Activated naive CD4-positive, alpha-beta T cell treated with anti-CD3 and anti-CD28 coated beads, Interleukin-2, amount 10 ng/mL, durations not matched to agents 7 days and 5 days (primary cell): ENCODE measurements at regions not wholly inside any gene's neighbourhood (a gene's known extent, or its start where the extent isn't known, plus 50 kb on each side); places are given as distances from the start of the nearest gene placed in this dataset.
"Not testable (repeated sequence)": the region's sequence is repeated elsewhere in the genome, so short reads cannot be mapped to it uniquely, and the experiment has no call there.

Experiments
- CTCF ChIA-PET: fragments of 350-600 bp; sonication (Branson Sonifier 250); formaldehyde crosslinking; loops from one replicate; lab custom pipeline; 2021; ENCODE audit warnings: antibody characterized with exemption; lab: Charles Lee
- DNase-seq: peaks from one replicate; pipeline ENCODE4 v3.0.0-alpha.2; 2020
- H3K27ac Mint-ChIP-seq: one replicate; pipeline ENCODE4 v1.8.0; 2021; ENCODE audit warnings: mild to moderate bottlenecking, moderate library complexity, mixed read lengths
- H3K27me3 Mint-ChIP-seq: one replicate; pipeline ENCODE4 v1.8.0; 2021; ENCODE audit warnings: mild to moderate bottlenecking, mixed read lengths
- H3K36me3 Mint-ChIP-seq: one replicate; pipeline ENCODE4 v1.8.0; 2021; ENCODE audit warnings: mixed read lengths
- H3K4me1 Mint-ChIP-seq: one replicate; pipeline ENCODE4 v1.8.0; 2021; ENCODE audit warnings: mixed read lengths
- H3K4me3 Mint-ChIP-seq: one replicate; pipeline ENCODE4 v1.8.0; 2021; ENCODE audit warnings: mild to moderate bottlenecking, moderate library complexity, mixed read lengths
- H3K9me3 Mint-ChIP-seq: one replicate; pipeline ENCODE4 v1.8.0; 2021; ENCODE audit warnings: mixed read lengths

DNA sequence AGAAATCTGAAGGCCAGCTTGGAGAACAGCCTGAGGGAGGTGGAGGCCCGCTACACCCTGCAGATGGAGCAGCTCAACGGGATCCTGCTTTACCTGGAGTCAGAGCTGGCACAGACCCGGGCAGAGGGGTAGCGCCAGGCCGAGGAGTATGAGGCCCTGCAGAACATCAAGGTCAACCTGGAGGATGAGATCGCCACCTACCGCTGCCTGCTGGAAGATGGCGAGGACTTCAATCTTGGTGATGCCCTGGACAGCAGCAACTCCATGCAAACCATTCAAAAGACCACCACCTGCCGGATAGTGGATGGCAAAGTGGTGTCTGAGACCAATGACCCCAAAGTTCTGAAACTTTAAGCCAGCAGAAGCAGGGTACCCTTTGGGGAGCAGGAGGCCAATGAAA lies 318.4 kb downstream of the ZFHX3 start:
- CTCF ChIA-PET, H3K4me3 Mint-ChIP-seq, H3K9me3 Mint-ChIP-seq, DNase-seq, H3K27ac Mint-ChIP-seq, H3K4me1 Mint-ChIP-seq, H3K36me3 Mint-ChIP-seq, H3K27me3 Mint-ChIP-seq: not testable (repeated sequence)

DNA sequence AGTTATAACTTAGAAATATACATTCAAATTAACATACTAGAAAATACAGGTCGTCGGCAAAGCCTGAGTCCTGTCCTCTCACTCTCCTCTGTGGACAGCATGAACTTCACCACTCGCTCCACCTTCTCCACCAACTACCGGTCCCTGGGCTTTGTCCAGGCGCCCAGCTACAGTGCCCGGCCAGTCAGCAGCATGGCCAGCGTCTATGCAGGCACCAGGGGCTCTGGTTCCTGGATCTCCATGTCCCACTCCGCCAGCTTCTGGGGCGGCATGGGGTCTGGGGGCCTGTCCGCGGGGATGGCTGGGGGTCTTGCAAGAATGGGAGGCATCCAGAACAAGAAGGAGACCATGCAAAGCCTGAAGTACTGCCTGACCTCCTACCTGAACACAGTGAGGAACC lies 319.4 kb downstream of the ZFHX3 start:
- CTCF ChIA-PET: no interaction called here
- Mint-ChIP-seq H3K27ac (no peak overlapping the region), H3K27me3 (no peaks in the 10 kb centered on the region), H3K4me3 (no peak overlapping the region), H3K4me1 (no peaks in the 10 kb centered on the region), H3K36me3 (no peaks in the 10 kb centered on the region), H3K9me3 (peaks cover 2% of the 10 kb centered on the region)
- no peak for DNase-seq

DNA sequence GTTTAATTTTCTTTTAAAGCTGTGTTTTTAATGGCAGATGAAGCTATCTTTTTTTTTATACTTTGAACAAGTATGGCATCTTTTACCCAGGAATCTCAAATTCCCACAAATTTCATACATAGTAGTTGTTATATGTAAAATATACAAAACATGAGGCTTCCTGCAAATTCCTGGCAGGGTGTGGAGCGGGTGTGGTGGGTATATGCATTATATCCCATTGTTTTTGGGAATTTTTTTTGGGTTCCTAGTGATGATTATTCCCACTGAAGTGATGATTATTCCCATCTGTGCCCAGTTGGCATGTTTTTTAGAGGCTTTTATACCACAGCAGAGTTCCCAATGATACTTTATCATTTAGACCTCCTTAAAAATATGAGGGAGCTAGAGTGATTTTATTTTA lies 320.4 kb downstream of the ZFHX3 start:
- DNase-seq: no peak
- Mint-ChIP-seq H3K27me3 (no peaks in the 10 kb centered on the region), H3K9me3 (peaks cover 2% of the 10 kb centered on the region), H3K4me1 (no peaks in the 10 kb centered on the region), H3K4me3 (no peak overlapping the region), H3K27ac (no peak overlapping the region), H3K36me3 (no peaks in the 10 kb centered on the region)
- CTCF ChIA-PET: no interaction called here

DNA sequence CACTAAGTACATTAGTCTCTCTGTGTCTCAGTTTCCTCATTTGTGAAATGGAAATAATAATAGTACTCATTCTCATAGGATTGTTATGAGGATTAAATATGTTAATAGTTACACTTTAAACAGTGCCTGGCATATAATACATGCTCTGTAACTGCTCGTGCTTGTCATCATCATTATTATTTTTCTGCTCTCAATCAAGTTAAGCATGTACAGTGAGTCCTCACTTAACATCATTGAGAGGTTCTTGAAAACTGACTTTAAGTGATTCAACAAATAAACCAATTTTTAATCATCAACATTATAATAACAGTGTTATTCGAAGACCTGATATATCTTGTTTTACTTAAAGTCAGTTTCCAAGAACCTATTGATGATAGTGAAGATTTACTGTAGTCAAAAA lies 322.3 kb downstream of the ZFHX3 start:
- CTCF ChIA-PET: no interaction called here
- Mint-ChIP-seq H3K36me3 (no peaks in the 10 kb centered on the region), H3K27ac (no peak overlapping the region), H3K4me1 (no peaks in the 10 kb centered on the region), H3K9me3 (no peaks in the 10 kb centered on the region), H3K4me3 (no peak overlapping the region), H3K27me3 (no peaks in the 10 kb centered on the region)
- no peak for DNase-seq

DNA sequence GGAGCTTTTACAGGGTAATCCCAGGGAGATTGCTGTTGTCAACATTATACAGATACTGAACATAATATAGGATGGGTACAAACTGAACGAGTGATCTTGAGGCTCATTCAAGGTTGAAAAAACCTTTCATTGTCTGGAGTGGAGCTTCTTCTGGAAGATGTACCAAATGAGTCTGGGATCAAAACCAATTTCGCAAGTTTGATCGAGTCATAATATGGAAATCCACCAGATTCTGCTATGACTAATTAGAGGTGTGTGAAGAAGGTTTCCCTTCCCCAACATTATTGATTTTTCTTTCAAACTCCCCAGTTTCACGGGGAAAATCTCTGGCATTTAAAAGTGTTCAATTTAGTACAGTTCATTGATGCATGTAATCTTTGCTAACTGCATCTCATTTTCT lies 324.1 kb downstream of the ZFHX3 start:
- DNase-seq: no peak

DNA sequence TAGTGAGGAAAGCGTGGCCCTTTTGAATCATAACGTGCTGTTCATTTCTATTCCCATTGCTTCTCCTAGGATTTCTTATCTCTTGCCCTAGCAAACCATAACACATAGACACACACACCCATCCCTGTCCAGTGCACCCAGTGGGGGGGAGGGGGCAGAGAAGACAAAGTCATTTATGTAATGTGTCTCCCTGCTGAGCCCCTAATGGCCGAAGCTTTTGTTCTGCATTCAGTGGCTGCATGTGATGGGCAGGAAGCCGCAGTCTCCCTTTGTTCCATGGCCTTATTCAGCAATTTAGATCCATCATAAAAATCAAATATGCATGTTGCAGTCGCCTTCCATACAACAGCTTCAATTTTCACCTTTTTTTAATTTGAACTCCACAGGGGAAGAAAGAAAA lies 325.4 kb downstream of the ZFHX3 start:
- no peak overlapping the region for H3K4me3 Mint-ChIP-seq
- no peaks in the 10 kb centered on the region for H3K4me1 Mint-ChIP-seq
- H3K27ac Mint-ChIP-seq: no peak overlapping the region
- no peaks in the 10 kb centered on the region for H3K27me3 Mint-ChIP-seq
- no peaks in the 10 kb centered on the region for H3K36me3 Mint-ChIP-seq
- H3K9me3 Mint-ChIP-seq: no peaks in the 10 kb centered on the region
- CTCF ChIA-PET: no interaction called here
- DNase-seq: no peak

More for the DNA sequence above, 324.1 kb downstream of the ZFHX3 start:
- Mint-ChIP-seq H3K27me3 (no peaks in the 10 kb centered on the region), H3K9me3 (no peaks in the 10 kb centered on the region), H3K36me3 (no peaks in the 10 kb centered on the region), H3K4me1 (no peaks in the 10 kb centered on the region), H3K27ac (no peak overlapping the region), H3K4me3 (no peak overlapping the region)
- CTCF ChIA-PET: no interaction called here

DNA sequence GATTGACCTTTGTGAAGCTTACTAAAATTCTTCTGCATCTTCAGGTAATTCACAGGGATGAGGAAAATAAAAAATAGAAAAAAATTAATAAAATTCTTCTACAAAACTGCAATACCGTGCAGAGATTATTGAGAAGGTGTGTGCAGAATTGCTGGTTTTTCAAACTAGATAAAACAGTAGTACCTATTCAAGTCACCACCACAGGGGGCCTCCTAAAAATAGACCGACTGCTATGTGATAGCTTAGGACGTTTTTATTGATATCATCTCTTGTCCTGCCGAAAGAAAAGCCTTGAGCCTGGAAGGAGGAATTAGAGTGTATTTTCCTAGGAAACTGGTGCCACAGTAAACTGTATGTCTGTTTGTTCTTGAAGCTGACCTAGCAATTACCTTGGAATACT lies 325.9 kb downstream of the ZFHX3 start:
- Mint-ChIP-seq H3K4me1 (no peaks in the 10 kb centered on the region), H3K36me3 (no peaks in the 10 kb centered on the region), H3K4me3 (no peak overlapping the region), H3K27ac (no peak overlapping the region), H3K9me3 (no peaks in the 10 kb centered on the region), H3K27me3 (no peaks in the 10 kb centered on the region)
- no peak for DNase-seq
- CTCF ChIA-PET: interaction anchor here (0.8 kb wide), 1 partner anchor 1249 kb away, joined by 3 read pairs; no protein-coding TSS in a partner anchor

DNA sequence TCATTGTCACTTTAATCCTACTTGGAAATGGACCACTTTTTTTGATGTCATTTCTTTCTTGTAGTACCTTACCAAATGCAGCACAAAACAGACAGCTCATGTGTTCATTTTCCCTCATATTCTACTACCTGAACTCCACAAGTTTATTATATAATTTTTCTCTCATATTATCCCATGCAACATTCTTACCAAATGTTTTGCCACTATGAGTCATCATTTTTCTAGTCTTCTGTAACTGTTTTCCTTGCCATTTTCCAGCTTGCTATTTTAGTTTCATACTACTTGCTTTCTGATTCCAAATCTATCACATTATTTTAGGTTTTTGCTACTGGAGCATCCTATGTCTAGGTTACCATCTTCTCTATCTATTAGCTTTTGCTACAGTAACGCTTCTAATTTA lies 332.7 kb downstream of the ZFHX3 start:
- H3K36me3 Mint-ChIP-seq: no peaks in the 10 kb centered on the region
- H3K27ac Mint-ChIP-seq: no peak overlapping the region
- DNase-seq: no peak
- H3K4me1 Mint-ChIP-seq: no peaks in the 10 kb centered on the region
- H3K9me3 Mint-ChIP-seq: peaks cover 16% of the 10 kb centered on the region
- CTCF ChIA-PET: no interaction called here
- H3K4me3 Mint-ChIP-seq: no peak overlapping the region
- no peaks in the 10 kb centered on the region for H3K27me3 Mint-ChIP-seq

DNA sequence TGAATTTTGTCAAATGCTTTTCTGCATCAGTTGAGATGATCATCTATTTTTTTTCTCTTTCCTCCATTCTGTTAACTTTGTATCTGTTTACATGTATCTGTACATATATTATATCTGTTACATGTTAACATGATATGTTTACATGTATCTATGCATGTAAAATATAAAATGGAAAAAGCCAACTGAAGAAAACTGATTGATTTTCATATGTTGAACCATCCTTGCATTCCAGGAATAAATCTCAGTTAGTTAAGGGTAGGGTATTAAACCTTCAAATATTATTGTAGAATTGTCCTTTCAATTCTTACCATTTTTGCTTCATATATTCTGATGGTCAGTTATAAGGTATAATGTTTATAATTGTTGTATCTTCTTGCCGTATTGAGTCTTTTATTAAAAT lies 336.1 kb downstream of the ZFHX3 start:
- Mint-ChIP-seq H3K4me3 (no peak overlapping the region), H3K27me3 (no peaks in the 10 kb centered on the region), H3K4me1 (no peaks in the 10 kb centered on the region), H3K27ac (no peak overlapping the region), H3K36me3 (no peaks in the 10 kb centered on the region), H3K9me3 (peaks cover 16% of the 10 kb centered on the region)
- CTCF ChIA-PET: no interaction called here
- DNase-seq: no peak

DNA sequence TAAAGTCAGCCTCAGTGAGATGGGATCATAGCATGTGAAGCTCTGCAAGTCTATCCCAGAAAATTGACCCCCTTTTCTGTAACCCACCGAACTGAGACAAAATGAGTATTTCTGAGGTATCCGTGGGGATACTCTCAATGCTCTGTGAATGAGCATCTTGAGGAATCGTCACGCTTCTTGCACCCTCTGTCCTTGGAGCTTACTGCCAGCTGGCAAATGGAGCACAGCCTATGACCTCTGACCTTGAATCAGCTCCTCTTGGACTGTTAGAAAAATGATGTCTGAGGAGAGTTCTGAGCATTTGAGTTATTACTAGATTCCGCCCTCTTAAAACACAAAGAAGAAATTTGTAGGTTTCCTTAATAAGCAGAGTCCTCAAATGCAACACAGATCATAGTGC lies 342.1 kb downstream of the ZFHX3 start:
- Mint-ChIP-seq H3K4me1 (no peaks in the 10 kb centered on the region), H3K27me3 (no peaks in the 10 kb centered on the region), H3K4me3 (no peak overlapping the region), H3K27ac (no peak overlapping the region), H3K9me3 (peaks cover 1% of the 10 kb centered on the region), H3K36me3 (no peaks in the 10 kb centered on the region)
- CTCF ChIA-PET: no interaction called here
- DNase-seq: no peak

DNA sequence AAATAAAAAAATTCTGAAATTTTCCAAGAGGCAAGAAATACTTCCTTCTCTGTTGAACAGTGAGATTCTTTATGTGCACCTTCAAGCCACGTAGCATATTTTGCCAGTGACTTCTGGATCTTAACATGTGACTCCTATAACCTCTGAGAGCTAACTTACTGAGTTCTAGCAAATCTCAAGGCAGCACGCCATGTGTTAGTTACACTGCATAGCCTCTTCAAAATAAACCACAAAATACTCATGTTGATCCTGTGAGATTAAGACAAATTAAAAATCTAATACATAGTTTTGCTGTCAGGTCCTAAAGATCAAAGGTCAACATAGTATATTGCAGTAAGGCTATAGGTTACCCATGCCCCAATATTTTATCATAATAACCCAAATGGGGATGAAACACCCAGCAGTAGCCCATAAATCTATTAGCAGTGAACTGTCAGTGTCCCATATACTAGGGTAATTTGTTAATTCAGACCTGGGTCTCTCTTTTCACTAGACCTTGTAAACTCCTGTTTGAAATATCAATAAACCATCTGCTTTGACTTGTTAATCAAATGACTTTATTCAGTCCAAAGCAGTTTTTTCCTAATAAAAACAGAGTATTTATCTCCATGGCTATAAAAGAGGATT lies 343.1 kb downstream of the ZFHX3 start:
- Mint-ChIP-seq H3K27ac (no peak overlapping the region), H3K4me3 (no peak overlapping the region), H3K9me3 (no peaks in the 10 kb centered on the region), H3K4me1 (no peaks in the 10 kb centered on the region), H3K36me3 (no peaks in the 10 kb centered on the region), H3K27me3 (no peaks in the 10 kb centered on the region)
- no peak for DNase-seq
- CTCF ChIA-PET: no interaction called here

DNA sequence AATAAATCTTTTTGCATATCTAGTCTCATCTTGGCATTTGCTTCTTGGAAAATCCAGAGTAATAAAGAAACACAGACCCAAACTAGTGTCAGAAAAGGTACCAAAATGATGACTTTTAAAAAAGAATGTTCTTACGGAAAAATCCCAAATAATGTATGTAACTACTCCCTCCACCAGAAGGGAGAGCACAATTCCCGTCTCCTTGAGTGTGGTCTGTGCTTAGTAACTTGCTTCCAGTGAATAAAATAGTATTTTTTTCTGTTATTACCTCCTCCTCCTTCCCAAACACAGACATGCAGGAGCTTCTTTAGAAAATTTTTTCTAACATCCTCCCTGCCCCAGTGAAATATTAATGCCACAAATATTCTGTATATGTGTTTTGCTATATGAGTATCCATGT lies 358.1 kb downstream of the ZFHX3 start:
- CTCF ChIA-PET: no interaction called here

DNA sequence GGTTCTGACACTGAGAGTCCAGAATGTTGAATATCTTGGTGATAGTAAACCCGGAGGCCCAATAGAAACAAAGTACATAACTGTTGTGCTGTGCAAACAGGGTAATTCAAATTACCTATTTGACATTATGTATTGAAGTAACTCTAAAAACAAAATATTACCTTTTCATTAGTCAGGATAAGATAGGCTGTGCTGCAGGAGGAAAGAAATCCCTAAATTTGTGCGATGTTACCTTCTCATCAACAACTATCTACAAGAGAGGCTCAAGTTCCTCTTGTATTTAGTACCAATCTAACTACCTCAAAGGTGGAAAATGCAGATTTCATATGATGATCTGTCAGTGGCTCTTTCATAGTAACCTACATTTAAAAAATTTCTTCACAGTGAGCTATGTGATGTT lies 367.2 kb downstream of the ZFHX3 start:
- CTCF ChIA-PET: no interaction called here
- Mint-ChIP-seq H3K27me3 (no peaks in the 10 kb centered on the region), H3K27ac (no peak overlapping the region), H3K4me3 (no peak overlapping the region), H3K4me1 (no peaks in the 10 kb centered on the region), H3K36me3 (no peaks in the 10 kb centered on the region), H3K9me3 (no peaks in the 10 kb centered on the region)
- DNase-seq: no peak

More for the DNA sequence above, 358.1 kb downstream of the ZFHX3 start:
- no peaks in the 10 kb centered on the region for H3K9me3 Mint-ChIP-seq
- H3K36me3 Mint-ChIP-seq: no peaks in the 10 kb centered on the region
- DNase-seq: no peak
- no peaks in the 10 kb centered on the region for H3K27me3 Mint-ChIP-seq
- H3K4me3 Mint-ChIP-seq: no peak overlapping the region
- no peaks in the 10 kb centered on the region for H3K4me1 Mint-ChIP-seq
- no peak overlapping the region for H3K27ac Mint-ChIP-seq

DNA sequence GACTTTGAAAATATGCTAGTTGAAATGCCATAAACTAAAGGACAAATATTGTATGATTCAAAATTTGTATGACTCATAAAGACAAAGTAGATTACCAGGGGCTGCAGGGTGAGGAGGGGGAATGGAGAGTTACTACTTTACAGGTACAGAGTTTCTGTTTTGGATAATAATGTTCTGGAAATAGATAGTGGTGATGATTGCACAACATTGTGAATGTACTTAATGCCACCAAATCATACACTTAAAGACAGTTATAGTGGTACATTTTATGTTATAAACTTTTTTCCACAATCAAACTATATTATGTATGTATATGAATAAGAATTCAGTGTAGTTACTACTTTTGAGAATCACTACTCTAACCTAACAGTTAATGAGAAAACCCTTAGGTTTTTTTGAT lies 368.1 kb downstream of the ZFHX3 start:
- no peak for DNase-seq
- CTCF ChIA-PET: no interaction called here
- no peaks in the 10 kb centered on the region for H3K9me3 Mint-ChIP-seq
- no peak overlapping the region for H3K4me3 Mint-ChIP-seq
- H3K36me3 Mint-ChIP-seq: no peaks in the 10 kb centered on the region
- no peaks in the 10 kb centered on the region for H3K4me1 Mint-ChIP-seq
- no peak overlapping the region for H3K27ac Mint-ChIP-seq
- no peaks in the 10 kb centered on the region for H3K27me3 Mint-ChIP-seq

DNA sequence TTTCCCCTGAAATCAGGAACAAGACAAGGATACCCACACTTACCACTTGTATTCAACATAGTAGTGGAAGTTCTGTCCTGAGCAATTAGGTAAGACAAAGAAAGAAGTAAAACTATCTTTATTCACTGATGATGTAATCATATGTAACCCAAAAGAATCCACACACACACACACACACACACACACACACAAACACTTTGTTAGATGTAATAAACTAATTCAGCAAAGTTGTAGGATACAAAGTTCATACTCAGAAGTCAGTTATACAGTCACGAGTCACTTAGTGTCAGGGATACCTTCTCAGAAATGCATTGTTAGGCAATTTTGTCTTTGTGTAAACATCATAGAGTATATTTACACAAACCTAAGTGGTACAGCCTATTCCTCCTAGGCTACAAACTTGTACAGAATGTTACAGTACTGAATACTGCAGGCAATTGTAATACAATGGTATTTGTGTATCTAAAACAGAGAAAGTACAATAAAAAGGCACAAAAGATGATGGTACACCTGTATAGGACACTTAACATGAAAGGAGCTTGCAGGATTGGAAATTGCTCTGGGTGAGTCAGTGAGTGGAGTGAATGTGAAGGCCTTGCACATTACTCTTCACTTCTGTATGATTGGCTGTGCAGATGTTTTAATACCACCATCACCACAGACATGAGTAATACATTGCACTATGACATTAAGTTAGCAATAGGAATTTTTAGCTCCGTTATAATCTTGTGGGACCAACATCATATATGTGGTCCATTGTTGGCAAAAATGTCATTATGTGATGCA lies 370.1 kb downstream of the ZFHX3 start:
- Mint-ChIP-seq H3K27ac (no peak overlapping the region), H3K27me3 (no peaks in the 10 kb centered on the region), H3K4me3 (no peak overlapping the region), H3K9me3 (peaks cover 8% of the 10 kb centered on the region), H3K36me3 (no peaks in the 10 kb centered on the region), H3K4me1 (no peaks in the 10 kb centered on the region)
- no peak for DNase-seq
- CTCF ChIA-PET: no interaction called here
